Fibroblast of villous mesenchyme (primary cell): ENCODE measurements at regions not wholly inside any gene's neighbourhood (a gene's known extent, or its start where the extent isn't known, plus 50 kb on each side); places are given as distances from the start of the nearest gene placed in this dataset.
"Not testable (repeated sequence)": the region's sequence is repeated elsewhere in the genome, so short reads cannot be mapped to it uniquely, and the experiment has no call there.

Source experiments
- DNase-seq: peaks from one replicate; pipeline ENCODE4 v3.0.0-alpha.2; 2010; ENCODE audit warnings: low read depth
- H3K4me3 ChIP-seq: 2 replicates; pipeline ENCODE4 v1.5.1; 2011; ENCODE audit warnings: low read depth, mild to moderate bottlenecking, low read length
- TF ChIP-seq, protein P1 (sequence below): IDR thresholded peaks from 2 replicates; pipeline ENCODE4 v1.5.1; 2012; ENCODE audit warnings: low read depth, mild to moderate bottlenecking, low read length; ENCODE audit not compliant: insufficient read depth

DNA sequence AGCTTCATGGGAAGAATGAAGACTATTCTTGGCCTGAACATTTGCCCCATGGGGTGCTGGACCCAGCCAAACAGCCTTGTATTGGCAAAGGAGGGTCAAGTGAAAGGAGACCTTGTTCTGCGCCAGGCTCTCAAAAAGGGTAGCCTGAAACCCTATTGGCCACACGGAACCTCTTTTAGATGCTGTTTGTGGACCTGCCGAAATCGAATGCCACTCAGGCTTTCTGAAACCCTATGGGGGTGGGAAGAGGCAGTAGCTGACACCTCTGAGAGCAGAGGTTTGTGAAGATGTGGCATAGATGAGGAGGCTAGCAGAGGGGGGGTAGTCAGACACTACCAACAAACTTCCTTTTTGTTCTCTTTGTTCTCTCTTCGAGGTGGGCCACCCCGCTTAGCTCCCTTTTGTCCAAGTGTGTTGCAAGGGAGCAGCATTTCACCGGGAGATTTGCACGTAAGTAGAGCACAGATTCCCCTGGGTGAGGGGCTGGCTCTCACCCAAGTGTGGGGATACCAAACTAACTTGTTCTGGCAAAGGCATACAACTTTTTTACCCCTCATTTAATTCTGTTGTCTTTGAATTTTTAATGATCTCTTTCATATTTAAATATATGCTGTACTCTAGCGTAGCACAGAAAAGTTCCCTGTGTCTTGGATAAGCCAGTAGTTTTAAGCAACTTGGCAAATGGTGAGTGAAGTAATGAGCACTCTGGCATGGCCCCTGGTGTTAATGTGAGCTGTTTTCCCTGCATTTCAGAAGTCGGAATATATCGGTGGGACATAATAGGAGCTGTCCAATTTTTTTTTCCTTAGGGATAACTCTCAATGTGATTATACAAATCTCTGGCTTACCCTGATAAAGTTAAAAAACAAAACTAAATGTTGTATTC lies 107.7 kb downstream of the SEPTIN7 start:
- no peak overlapping the region for H3K4me3 ChIP-seq
- no peak for DNase-seq
- TF ChIP-seq, protein P1, sequence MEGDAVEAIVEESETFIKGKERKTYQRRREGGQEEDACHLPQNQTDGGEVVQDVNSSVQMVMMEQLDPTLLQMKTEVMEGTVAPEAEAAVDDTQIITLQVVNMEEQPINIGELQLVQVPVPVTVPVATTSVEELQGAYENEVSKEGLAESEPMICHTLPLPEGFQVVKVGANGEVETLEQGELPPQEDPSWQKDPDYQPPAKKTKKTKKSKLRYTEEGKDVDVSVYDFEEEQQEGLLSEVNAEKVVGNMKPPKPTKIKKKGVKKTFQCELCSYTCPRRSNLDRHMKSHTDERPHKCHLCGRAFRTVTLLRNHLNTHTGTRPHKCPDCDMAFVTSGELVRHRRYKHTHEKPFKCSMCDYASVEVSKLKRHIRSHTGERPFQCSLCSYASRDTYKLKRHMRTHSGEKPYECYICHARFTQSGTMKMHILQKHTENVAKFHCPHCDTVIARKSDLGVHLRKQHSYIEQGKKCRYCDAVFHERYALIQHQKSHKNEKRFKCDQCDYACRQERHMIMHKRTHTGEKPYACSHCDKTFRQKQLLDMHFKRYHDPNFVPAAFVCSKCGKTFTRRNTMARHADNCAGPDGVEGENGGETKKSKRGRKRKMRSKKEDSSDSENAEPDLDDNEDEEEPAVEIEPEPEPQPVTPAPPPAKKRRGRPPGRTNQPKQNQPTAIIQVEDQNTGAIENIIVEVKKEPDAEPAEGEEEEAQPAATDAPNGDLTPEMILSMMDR = no peak

DNA sequence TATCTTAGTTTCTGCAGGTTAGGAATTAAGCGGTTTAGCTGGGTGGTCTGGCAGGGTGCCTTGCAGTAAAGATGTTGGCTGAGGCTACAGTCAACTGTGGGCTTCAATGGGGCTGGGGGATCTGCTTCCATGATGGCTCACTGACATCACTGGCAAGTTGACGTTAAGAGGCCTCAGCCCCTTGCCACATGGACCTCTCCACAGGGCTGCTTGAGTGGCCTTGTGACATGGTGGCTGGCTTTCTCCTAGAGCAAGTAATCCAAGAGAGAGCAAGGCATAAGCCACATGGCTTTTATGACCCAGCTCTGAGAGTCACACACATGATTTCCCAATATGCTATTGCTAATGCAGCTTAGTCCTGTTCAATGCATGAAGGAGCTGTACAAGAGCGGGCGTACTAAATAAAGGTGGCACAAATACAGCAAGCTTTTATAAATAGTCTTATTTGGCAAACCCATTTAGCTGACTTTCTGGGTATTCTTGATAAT lies 109.1 kb downstream of the SEPTIN7 start:
- no peak overlapping the region for H3K4me3 ChIP-seq
- peak; percentile 33 for DNase-seq
- TF ChIP-seq, protein P1 = no peak

DNA sequence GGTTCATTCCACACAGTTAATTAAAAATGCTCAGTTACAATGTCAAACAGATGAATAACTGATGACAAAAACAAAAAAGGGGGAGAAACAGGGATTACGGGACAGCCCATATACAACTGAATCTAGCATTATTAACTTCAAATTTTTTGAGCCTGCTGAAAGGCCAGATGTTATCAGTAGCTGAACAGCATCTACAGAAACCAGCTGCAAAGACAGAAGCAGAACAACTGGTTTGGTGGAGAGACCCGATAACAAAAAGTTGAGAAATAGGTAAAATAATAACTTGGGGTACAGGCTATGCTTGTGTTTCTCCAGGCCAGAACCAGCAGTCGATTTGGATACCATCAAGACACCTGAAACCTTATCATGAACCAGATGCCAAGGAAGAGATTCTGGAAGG lies 109.8 kb downstream of the SEPTIN7 start:
- not testable (repeated sequence) for DNase-seq, H3K4me3 ChIP-seq

DNA sequence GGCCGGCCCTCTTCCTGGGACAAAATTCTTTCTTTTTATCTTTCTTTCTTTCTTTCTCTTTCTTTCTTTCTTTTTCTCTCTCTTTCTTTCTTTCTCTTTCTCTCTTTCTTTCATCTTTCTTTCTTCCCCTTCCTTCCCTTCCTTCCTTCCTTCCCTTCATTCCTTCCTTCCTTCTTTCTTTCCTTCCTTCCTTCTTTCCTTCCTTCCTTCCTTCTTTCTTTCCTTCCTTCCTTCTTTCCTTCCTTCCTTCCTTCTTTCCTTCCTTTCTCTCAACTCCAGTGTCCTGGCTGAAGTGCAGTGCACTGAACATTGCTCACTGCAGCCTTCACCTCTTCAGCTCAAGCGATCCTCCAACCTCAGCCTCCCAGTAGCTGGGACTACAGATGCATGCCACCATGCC lies 112.5 kb downstream of the SEPTIN7 start:
- H3K4me3 ChIP-seq, DNase-seq: not testable (repeated sequence)

DNA sequence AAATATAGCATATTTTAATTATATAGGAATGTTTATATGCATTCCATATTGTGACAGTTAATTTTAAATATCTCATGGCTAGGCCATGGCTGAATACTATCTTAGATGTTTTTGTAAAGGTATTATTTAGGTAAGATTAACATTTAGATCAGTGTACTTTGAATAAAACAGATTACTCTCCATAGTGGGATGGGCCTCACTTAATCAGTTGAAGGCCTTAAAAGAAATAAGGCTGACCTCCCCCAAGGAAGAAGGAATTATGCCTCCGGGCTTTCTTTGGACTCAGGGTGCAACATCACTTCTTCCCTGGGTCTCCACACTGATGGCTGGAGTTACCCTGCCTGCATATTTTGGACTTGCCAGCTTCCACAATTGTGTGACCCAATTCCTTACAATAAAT lies 113.4 kb downstream of the SEPTIN7 start:
- not testable (repeated sequence) for DNase-seq, H3K4me3 ChIP-seq

DNA sequence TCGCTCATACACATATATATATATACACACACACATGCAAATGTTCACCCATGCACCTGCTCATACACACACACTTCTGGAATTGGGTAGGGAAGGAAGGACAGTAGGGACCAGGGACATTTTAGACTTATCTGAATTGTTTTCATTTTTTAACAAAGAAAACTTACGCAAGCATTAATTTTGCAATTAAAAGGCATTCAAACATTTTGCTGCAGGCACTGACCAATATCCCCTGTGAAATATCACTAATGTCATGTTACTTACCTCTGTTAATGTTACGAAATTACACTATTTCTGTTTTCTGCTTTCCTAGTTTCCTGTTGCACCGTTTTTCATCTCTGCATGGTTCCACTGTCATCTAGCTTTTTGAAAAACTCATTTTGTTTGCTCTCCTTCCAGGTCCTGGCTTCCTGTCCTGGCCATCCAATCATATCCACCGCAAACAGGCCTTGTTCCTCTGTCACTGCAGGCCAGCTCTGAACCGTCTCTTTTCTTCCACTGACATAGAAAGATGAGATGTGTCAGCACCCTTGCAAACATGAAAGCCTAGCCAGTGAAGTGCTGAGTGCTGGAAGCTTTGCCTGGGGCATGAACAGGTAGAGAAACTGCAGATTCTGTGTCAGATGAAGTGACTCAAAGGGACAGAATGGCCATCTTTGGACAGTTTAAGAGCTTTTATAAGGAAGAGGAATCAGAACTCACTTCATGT lies 114.5 kb downstream of the SEPTIN7 start:
- DNase-seq = peak; percentile 22
- not testable (repeated sequence) for H3K4me3 ChIP-seq

DNA sequence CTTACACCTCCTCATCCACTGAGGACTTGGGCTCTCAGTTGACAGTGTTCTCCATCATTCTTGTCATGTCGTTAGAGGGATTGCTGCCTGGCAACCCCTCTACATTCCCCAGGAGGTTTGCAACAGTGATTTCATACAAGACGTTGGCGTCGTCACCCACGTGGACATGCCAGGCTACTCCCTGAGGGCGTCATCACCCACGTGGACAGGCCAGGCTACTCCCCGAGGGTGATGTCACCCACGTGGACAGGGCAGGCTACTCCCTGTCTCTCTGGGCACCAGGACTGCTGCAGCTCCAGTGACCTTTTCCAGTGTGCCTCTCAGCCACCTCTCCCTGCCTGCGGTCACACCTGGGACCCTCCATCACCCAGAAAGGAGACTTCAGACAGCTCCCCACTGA lies 117.4 kb downstream of the SEPTIN7 start:
- not testable (repeated sequence) for H3K4me3 ChIP-seq, DNase-seq

DNA sequence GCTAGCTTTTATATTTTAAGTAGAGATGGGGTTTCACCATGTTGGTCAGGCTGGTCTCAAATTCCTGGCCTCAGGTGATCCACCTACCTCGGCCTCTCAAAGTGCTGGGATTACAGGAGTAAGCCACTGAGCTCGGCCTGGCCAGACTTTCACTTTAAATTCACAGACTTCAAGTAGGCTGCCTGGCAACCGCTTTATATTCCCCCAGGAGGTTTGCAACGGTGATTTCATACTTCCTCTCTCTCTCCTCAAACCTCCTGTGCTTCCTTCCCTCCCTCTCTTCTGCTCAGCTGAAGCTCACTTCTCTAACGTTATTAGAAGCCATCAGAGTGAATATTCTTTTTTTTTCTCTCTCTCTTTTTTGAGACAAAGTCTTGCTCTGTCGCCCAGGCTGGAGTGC lies 118.8 kb downstream of the SEPTIN7 start:
- H3K4me3 ChIP-seq, DNase-seq: not testable (repeated sequence)

DNA sequence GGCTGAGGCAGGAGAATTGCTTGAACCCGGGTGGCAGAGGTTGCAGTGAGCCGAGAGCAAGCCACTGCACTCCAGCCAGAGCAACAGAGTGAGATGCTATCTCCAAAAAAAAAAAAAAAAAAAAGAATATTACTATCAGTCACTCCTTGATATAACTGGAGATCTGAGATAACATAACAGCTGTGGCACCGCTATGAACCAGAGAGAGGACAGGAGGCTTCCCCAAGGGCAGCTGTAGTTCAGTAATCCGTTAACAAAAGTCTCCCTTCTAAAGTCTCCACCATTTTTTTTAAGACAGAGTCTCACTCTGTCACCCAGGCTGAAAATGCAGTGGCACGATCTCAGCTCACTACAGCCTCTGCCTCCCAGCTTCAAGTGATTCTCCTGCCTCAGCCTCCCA lies 120.5 kb downstream of the SEPTIN7 start:
- not testable (repeated sequence) for DNase-seq, H3K4me3 ChIP-seq

DNA sequence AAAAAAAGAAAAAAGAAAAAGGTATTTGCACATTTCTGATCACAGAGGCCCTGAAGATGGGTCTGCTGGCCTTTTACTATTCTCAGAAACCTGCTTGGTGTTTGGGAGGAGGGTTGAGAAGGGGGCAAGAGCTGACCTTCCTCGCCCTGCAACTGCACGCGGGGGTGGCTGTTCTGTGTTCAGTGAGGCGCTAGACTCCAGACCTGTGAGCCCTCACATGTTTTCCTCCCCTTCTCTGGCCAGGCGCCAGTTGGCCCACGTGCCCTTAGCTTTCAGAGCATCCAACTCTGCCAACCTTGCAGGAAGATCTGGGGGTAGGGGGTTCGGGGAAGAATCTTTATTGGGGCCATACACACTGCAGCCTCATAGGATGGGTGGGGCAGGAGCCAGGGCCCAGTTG lies 123.8 kb downstream of the SEPTIN7 start:
- DNase-seq, H3K4me3 ChIP-seq: not testable (repeated sequence)

DNA sequence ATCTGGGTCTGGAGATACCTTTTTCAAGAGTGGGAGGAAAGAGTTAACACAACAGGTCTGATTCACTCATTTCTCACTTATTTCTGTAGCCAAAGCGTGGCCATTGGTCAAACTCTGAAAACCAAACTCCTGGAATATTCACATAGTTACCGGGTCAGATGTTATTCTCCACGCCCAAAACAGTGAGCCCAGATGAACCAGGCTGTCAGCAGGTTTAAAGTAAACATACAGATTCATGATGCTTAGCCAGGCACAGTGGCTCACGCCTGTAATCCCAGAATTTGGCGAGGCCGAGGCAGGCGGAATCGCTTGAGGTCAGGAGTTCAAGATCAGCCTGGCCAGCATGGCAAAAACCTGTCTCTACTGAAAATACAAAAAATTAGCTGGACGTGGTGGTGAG lies 126.1 kb downstream of the SEPTIN7 start:
- DNase-seq = peak; percentile 17
- not testable (repeated sequence) for H3K4me3 ChIP-seq

DNA sequence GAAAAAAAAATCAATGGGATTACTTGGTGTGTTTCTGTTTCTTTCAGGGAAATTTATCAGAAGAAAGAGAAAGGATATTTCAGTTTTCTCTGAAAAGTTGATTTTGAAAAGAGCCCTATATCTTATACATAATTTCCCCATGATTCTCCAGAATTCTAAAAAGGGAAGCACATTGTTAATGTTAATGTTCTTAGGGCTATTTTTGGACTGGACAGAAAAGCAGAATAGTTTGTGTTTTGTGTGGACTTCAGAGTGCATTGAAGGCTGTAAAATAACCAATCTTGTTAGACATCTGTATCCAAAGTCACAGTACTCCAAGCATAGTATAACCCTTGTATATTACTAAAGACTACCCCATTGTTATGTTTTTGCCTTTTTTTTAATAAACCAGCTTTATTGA lies 130.3 kb downstream of the SEPTIN7 start:
- not testable (repeated sequence) for H3K4me3 ChIP-seq, DNase-seq

DNA sequence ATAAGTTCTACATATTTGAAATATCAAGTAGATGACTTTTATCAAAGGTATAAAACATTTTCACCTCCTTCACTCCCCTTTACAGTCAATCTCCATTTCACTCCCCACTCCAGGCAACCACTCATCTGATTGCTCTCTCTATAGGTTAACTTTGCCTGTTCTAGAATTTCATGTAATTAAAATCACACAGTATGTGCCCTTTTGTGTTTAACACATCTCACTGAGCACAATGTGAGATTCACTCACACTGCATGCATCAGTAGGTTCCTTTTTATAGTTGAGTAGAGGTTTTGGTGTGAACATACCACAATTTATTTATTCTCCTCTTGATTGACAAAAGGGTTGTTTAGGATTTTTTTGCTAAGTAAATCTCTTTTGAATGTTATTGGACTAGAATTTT lies 130.7 kb downstream of the SEPTIN7 start:
- H3K4me3 ChIP-seq, DNase-seq: not testable (repeated sequence)

DNA sequence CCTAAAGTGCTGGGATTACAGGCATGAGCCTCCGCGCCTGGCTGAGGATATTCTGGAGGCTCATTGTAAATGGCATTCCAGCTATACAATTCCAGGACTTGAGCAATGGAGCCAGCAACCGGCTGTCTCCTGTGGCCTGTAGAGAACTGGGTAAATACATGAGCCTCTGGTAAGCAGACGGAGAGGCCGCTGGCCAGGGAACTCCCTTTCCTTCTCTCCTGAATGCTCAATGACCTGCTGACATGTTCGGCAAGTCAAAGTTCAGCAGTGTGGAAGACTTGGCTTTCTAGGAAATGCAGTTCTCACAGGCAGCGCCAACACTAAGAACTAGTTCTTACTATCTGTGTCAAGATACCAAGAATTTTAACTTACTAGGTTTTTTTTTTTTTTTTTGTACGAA lies 139.8 kb downstream of the SEPTIN7 start:
- DNase-seq, H3K4me3 ChIP-seq: not testable (repeated sequence)
